ENCODE measurements at regions not wholly inside any gene's neighbourhood (a gene's known extent, or its start where the extent isn't known, plus 50 kb on each side); places are given as distances from the start of the nearest gene placed in this dataset.

DNA sequence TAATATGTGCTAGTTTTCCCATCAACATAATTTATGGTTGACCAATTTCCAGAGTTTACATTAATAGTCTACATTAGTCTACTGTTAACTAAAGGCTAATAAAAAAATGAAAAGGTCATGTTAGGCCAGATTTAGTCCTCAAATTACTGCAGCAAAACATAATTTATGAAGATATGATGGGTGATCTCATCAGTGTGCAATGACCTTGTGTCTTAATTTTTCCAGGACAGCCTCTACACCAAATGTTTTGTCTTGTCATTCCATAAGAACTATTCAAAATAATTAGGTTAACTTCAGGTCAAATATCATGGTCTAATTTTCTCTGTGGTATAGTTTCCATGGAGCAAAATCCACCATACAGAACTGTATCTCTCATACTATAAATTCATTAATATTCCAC is 234.2 kb downstream of the COL12A1 start:
- Histone ChIP-seq H4K20me1 (ENCODE audit: insufficient read depth) (no peaks in the 10 kb centered on the region), H3K4me3 (ENCODE audit: low read length) (no peak overlapping the region), H3K27me3 (ENCODE audit: insufficient read depth, low read depth, low read length) (no peaks in the 10 kb centered on the region), H3K79me2 (replicated peaks; ENCODE audit: insufficient read depth, low read length) (no peaks in the 10 kb centered on the region), H3K4me2 (ENCODE audit: low read length) (no peak overlapping the region), H3F3A (ENCODE audit: insufficient read depth, low read length, poor library complexity, severe bottlenecking) (no peaks in the 10 kb centered on the region), H3K9me3 (ENCODE audit: low read length) (no peaks in the 10 kb centered on the region), H3K27ac (ENCODE audit: low read length) (no peak overlapping the region), H3K36me3 (ENCODE audit: insufficient read depth, low read length) (no peaks in the 10 kb centered on the region), H2AFZ (ENCODE audit: low read depth, low read length) (no peak overlapping the region), H3K9ac (ENCODE audit: low read length) (no peak overlapping the region), H3K9me2 (ENCODE audit: insufficient read depth, low read length) (no peaks in the 10 kb centered on the region)
- TF ChIP-seq SMC3 (conservative IDR thresholded peaks at IDR 0.05; ENCODE audit: poor library complexity) (no peak), EP300 (conservative IDR thresholded peaks at IDR 0.05; ENCODE audit: poor library complexity, severe bottlenecking) (no peak), TAF1 (IDR thresholded peaks at IDR 0.05; ENCODE audit: low read depth) (no peak), EZH2 (IDR thresholded peaks at IDR 0.05; ENCODE audit: borderline replicate concordance, insufficient read depth, low read length, poor library complexity, severe bottlenecking) (no peak), RAD21 (conservative IDR thresholded peaks at IDR 0.05) (no peak), MXI1 (conservative IDR thresholded peaks at IDR 0.05; ENCODE audit: poor library complexity, severe bottlenecking) (no peak), POLR2AphosphoS5 (IDR thresholded peaks at IDR 0.05) (no peak)
- TF ChIP-seq, protein P1, sequence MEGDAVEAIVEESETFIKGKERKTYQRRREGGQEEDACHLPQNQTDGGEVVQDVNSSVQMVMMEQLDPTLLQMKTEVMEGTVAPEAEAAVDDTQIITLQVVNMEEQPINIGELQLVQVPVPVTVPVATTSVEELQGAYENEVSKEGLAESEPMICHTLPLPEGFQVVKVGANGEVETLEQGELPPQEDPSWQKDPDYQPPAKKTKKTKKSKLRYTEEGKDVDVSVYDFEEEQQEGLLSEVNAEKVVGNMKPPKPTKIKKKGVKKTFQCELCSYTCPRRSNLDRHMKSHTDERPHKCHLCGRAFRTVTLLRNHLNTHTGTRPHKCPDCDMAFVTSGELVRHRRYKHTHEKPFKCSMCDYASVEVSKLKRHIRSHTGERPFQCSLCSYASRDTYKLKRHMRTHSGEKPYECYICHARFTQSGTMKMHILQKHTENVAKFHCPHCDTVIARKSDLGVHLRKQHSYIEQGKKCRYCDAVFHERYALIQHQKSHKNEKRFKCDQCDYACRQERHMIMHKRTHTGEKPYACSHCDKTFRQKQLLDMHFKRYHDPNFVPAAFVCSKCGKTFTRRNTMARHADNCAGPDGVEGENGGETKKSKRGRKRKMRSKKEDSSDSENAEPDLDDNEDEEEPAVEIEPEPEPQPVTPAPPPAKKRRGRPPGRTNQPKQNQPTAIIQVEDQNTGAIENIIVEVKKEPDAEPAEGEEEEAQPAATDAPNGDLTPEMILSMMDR (IDR thresholded peaks at IDR 0.05; ENCODE audit: poor library complexity, severe bottlenecking) = no peak
- TF ChIP-seq, protein P2, sequence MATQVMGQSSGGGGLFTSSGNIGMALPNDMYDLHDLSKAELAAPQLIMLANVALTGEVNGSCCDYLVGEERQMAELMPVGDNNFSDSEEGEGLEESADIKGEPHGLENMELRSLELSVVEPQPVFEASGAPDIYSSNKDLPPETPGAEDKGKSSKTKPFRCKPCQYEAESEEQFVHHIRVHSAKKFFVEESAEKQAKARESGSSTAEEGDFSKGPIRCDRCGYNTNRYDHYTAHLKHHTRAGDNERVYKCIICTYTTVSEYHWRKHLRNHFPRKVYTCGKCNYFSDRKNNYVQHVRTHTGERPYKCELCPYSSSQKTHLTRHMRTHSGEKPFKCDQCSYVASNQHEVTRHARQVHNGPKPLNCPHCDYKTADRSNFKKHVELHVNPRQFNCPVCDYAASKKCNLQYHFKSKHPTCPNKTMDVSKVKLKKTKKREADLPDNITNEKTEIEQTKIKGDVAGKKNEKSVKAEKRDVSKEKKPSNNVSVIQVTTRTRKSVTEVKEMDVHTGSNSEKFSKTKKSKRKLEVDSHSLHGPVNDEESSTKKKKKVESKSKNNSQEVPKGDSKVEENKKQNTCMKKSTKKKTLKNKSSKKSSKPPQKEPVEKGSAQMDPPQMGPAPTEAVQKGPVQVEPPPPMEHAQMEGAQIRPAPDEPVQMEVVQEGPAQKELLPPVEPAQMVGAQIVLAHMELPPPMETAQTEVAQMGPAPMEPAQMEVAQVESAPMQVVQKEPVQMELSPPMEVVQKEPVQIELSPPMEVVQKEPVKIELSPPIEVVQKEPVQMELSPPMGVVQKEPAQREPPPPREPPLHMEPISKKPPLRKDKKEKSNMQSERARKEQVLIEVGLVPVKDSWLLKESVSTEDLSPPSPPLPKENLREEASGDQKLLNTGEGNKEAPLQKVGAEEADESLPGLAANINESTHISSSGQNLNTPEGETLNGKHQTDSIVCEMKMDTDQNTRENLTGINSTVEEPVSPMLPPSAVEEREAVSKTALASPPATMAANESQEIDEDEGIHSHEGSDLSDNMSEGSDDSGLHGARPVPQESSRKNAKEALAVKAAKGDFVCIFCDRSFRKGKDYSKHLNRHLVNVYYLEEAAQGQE (IDR thresholded peaks at IDR 0.05; ENCODE audit: borderline replicate concordance) = no peak

DNA sequence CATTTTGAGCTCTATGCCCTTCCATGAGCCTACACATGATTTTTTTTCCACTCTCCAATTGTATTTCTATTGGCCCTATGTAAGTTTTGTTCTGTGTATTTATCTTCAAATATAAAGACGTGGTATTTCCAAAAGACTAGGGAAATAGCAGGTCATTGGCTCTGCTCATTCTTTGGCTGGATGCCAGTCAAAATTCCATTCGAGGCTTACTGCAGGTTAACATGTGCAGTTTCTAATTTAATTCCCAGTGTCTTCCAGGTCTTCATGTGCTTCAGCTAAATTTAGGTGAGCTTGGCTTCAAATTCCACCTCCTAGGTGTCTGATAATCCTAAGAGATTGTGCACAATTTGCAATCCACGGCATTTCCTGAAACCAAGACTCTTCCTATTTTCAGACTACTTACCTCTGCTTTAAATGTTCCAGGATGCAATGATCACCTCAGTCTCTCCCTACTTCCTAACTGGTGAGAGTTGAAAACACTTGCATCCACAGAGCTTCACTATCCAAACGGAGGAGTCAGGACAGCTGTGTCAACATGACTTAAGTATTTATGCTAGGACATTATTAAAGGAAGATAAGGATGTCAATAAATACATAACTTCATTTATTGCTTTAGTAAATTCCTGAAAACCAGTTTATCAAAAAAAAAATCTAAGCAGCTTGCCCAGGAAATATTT is 236.1 kb downstream of the COL12A1 start:
- no peaks in the 10 kb centered on the region for H3K27me3 ChIP-seq (ENCODE audit: insufficient read depth, low read depth, low read length)
- H3F3A ChIP-seq (ENCODE audit: insufficient read depth, low read length, poor library complexity, severe bottlenecking) = no peaks in the 10 kb centered on the region
- H4K20me1 ChIP-seq (ENCODE audit: insufficient read depth) = no peaks in the 10 kb centered on the region

More for the DNA sequence above, 236.1 kb downstream of the COL12A1 start:
- Histone ChIP-seq H3K9ac (ENCODE audit: low read length) (no peak overlapping the region), H3K9me2 (ENCODE audit: insufficient read depth, low read length) (no peaks in the 10 kb centered on the region), H3K9me3 (ENCODE audit: low read length) (no peaks in the 10 kb centered on the region), H3K36me3 (ENCODE audit: insufficient read depth, low read length) (no peaks in the 10 kb centered on the region), H3K79me2 (replicated peaks; ENCODE audit: insufficient read depth, low read length) (no peaks in the 10 kb centered on the region), H3K4me3 (ENCODE audit: low read length) (no peak overlapping the region), H3K4me2 (ENCODE audit: low read length) (no peak overlapping the region), H2AFZ (ENCODE audit: low read depth, low read length) (no peak overlapping the region), H3K27ac (ENCODE audit: low read length) (no peak overlapping the region)
- TF ChIP-seq, protein P1 (IDR thresholded peaks at IDR 0.05; ENCODE audit: poor library complexity, severe bottlenecking) = no peak
- TF ChIP-seq MXI1 (conservative IDR thresholded peaks at IDR 0.05; ENCODE audit: poor library complexity, severe bottlenecking) (no peak), TAF1 (IDR thresholded peaks at IDR 0.05; ENCODE audit: low read depth) (no peak), POLR2AphosphoS5 (IDR thresholded peaks at IDR 0.05) (no peak), EZH2 (IDR thresholded peaks at IDR 0.05; ENCODE audit: borderline replicate concordance, insufficient read depth, low read length, poor library complexity, severe bottlenecking) (no peak), EP300 (conservative IDR thresholded peaks at IDR 0.05; ENCODE audit: poor library complexity, severe bottlenecking) (no peak), SMC3 (conservative IDR thresholded peaks at IDR 0.05; ENCODE audit: poor library complexity) (no peak)

Data from neural cell (in vitro differentiated cells).